ENCODE measurements at regions not wholly inside any gene's neighbourhood (a gene's known extent, or its start where the extent isn't known, plus 50 kb on each side); places are given as distances from the start of the nearest gene placed in this dataset.

- H3K36me3 ChIP-seq (ENCODE audit: control insufficient read depth in 2 of 2, insufficient read depth in 2 of 2, low read length in 1 of 2): no peaks in the 10 kb centered on the region
- no peaks in the 10 kb centered on the region for H3K27me3 ChIP-seq (ENCODE audit: control insufficient read depth in 2 of 2, insufficient read depth in 1 of 2, low read length in 1 of 2)
- DNase-seq (ENCODE audit: low read depth in 6 of 9, low spot score in 9 of 9): no peak
- no peak overlapping the region for H3K4me3 ChIP-seq (ENCODE audit: low read length in 2 of 2)
- no peak overlapping the region for H3K27ac ChIP-seq (ENCODE audit: low read depth in 1 of 2, low read length in 1 of 2)
- H3K9me3 ChIP-seq (ENCODE audit: control insufficient read depth in 2 of 2, insufficient read depth in 1 of 2, low read length in 1 of 2): no peaks in the 10 kb centered on the region
- H3K4me1 ChIP-seq (ENCODE audit: control insufficient read depth in 2 of 2, insufficient read depth in 2 of 2, low read length in 2 of 2): no peaks in the 10 kb centered on the region
Measured at GRCh38 chr3:159643406-159643805, 345.2 kb upstream of the IL12A start.

- Histone ChIP-seq H3K36me3 (ENCODE audit: control insufficient read depth in 2 of 2, insufficient read depth in 2 of 2, low read length in 1 of 2) (no peaks in the 10 kb centered on the region), H3K27ac (ENCODE audit: low read depth in 1 of 2, low read length in 1 of 2) (no peak overlapping the region), H3K4me1 (ENCODE audit: control insufficient read depth in 2 of 2, insufficient read depth in 2 of 2, low read length in 2 of 2) (no peaks in the 10 kb centered on the region), H3K27me3 (ENCODE audit: control insufficient read depth in 2 of 2, insufficient read depth in 1 of 2, low read length in 1 of 2) (no peaks in the 10 kb centered on the region), H3K4me3 (ENCODE audit: low read length in 2 of 2) (no peak overlapping the region), H3K9me3 (ENCODE audit: control insufficient read depth in 2 of 2, insufficient read depth in 1 of 2, low read length in 1 of 2) (no peaks in the 10 kb centered on the region)
- 75% methylated on average over 1 of the region's 1 CpG for WGBS
- no peak for DNase-seq (ENCODE audit: low read depth in 6 of 9, low spot score in 9 of 9)
Measured at GRCh38 chr3:159645874-159646273, 342.8 kb upstream of the IL12A start.

- H3K4me3 ChIP-seq (ENCODE audit: low read length in 2 of 2): no peak overlapping the region
- H3K9me3 ChIP-seq (ENCODE audit: control insufficient read depth in 2 of 2, insufficient read depth in 1 of 2, low read length in 1 of 2): no peaks in the 10 kb centered on the region
- H3K27me3 ChIP-seq (ENCODE audit: control insufficient read depth in 2 of 2, insufficient read depth in 1 of 2, low read length in 1 of 2): no peaks in the 10 kb centered on the region
- no peak overlapping the region for H3K27ac ChIP-seq (ENCODE audit: low read depth in 1 of 2, low read length in 1 of 2)
- no peak for DNase-seq (ENCODE audit: low read depth in 6 of 9, low spot score in 9 of 9)
- H3K36me3 ChIP-seq (ENCODE audit: control insufficient read depth in 2 of 2, insufficient read depth in 2 of 2, low read length in 1 of 2): no peaks in the 10 kb centered on the region
- H3K4me1 ChIP-seq (ENCODE audit: control insufficient read depth in 2 of 2, insufficient read depth in 2 of 2, low read length in 2 of 2): no peaks in the 10 kb centered on the region
Measured at GRCh38 chr3:159649951-159650350, 338.7 kb upstream of the IL12A start.

GRCh38 chr3:159650726-159651125 is 337.9 kb upstream of the IL12A start:
- WGBS: 90% methylated on average over 2 of the region's 2 CpGs
- H3K36me3 ChIP-seq (ENCODE audit: control insufficient read depth in 2 of 2, insufficient read depth in 2 of 2, low read length in 1 of 2): no peaks in the 10 kb centered on the region
- H3K9me3 ChIP-seq (ENCODE audit: control insufficient read depth in 2 of 2, insufficient read depth in 1 of 2, low read length in 1 of 2): no peaks in the 10 kb centered on the region
- no peak overlapping the region for H3K4me3 ChIP-seq (ENCODE audit: low read length in 2 of 2)
- H3K4me1 ChIP-seq (ENCODE audit: control insufficient read depth in 2 of 2, insufficient read depth in 2 of 2, low read length in 2 of 2): no peaks in the 10 kb centered on the region
- no peak for DNase-seq (ENCODE audit: low read depth in 6 of 9, low spot score in 9 of 9)
- no peak overlapping the region for H3K27ac ChIP-seq (ENCODE audit: low read depth in 1 of 2, low read length in 1 of 2)
- H3K27me3 ChIP-seq (ENCODE audit: control insufficient read depth in 2 of 2, insufficient read depth in 1 of 2, low read length in 1 of 2): no peaks in the 10 kb centered on the region

GRCh38 chr3:159652452-159652851 is 336.2 kb upstream of the IL12A start:
- WGBS: 82% methylated on average over 2 of the region's 2 CpGs
- Histone ChIP-seq H3K4me3 (ENCODE audit: low read length in 2 of 2) (no peak overlapping the region), H3K27me3 (ENCODE audit: control insufficient read depth in 2 of 2, insufficient read depth in 1 of 2, low read length in 1 of 2) (no peaks in the 10 kb centered on the region), H3K9me3 (ENCODE audit: control insufficient read depth in 2 of 2, insufficient read depth in 1 of 2, low read length in 1 of 2) (no peaks in the 10 kb centered on the region), H3K27ac (ENCODE audit: low read depth in 1 of 2, low read length in 1 of 2) (no peak overlapping the region), H3K36me3 (ENCODE audit: control insufficient read depth in 2 of 2, insufficient read depth in 2 of 2, low read length in 1 of 2) (no peaks in the 10 kb centered on the region), H3K4me1 (ENCODE audit: control insufficient read depth in 2 of 2, insufficient read depth in 2 of 2, low read length in 2 of 2) (no peaks in the 10 kb centered on the region)
- no peak for DNase-seq (ENCODE audit: low read depth in 6 of 9, low spot score in 9 of 9)

- no peak for DNase-seq (ENCODE audit: low read depth in 6 of 9, low spot score in 9 of 9)
- no peaks in the 10 kb centered on the region for H3K27me3 ChIP-seq (ENCODE audit: control insufficient read depth in 2 of 2, insufficient read depth in 1 of 2, low read length in 1 of 2)
- no peaks in the 10 kb centered on the region for H3K9me3 ChIP-seq (ENCODE audit: control insufficient read depth in 2 of 2, insufficient read depth in 1 of 2, low read length in 1 of 2)
- no peak overlapping the region for H3K27ac ChIP-seq (ENCODE audit: low read depth in 1 of 2, low read length in 1 of 2)
- no peak overlapping the region for H3K4me3 ChIP-seq (ENCODE audit: low read length in 2 of 2)
- no peaks in the 10 kb centered on the region for H3K4me1 ChIP-seq (ENCODE audit: control insufficient read depth in 2 of 2, insufficient read depth in 2 of 2, low read length in 2 of 2)
- no peaks in the 10 kb centered on the region for H3K36me3 ChIP-seq (ENCODE audit: control insufficient read depth in 2 of 2, insufficient read depth in 2 of 2, low read length in 1 of 2)
- WGBS: 83% methylated on average over 4 of the region's 4 CpGs
Measured at GRCh38 chr3:159654183-159655134, 334.2 kb upstream of the IL12A start.

GRCh38 chr3:159655202-159655601 is 333.4 kb upstream of the IL12A start:
- Histone ChIP-seq H3K36me3 (ENCODE audit: control insufficient read depth in 2 of 2, insufficient read depth in 2 of 2, low read length in 1 of 2) (no peaks in the 10 kb centered on the region), H3K4me3 (ENCODE audit: low read length in 2 of 2) (no peak overlapping the region), H3K9me3 (ENCODE audit: control insufficient read depth in 2 of 2, insufficient read depth in 1 of 2, low read length in 1 of 2) (no peaks in the 10 kb centered on the region), H3K27ac (ENCODE audit: low read depth in 1 of 2, low read length in 1 of 2) (no peak overlapping the region), H3K27me3 (ENCODE audit: control insufficient read depth in 2 of 2, insufficient read depth in 1 of 2, low read length in 1 of 2) (no peaks in the 10 kb centered on the region), H3K4me1 (ENCODE audit: control insufficient read depth in 2 of 2, insufficient read depth in 2 of 2, low read length in 2 of 2) (no peaks in the 10 kb centered on the region)
- no peak for DNase-seq (ENCODE audit: low read depth in 6 of 9, low spot score in 9 of 9)
- 95% methylated on average over 2 of the region's 2 CpGs for WGBS

GRCh38 chr3:159657176-159657575 is 331.5 kb upstream of the IL12A start:
- no peak overlapping the region for H3K27ac ChIP-seq (ENCODE audit: low read depth in 1 of 2, low read length in 1 of 2)
- H3K27me3 ChIP-seq (ENCODE audit: control insufficient read depth in 2 of 2, insufficient read depth in 1 of 2, low read length in 1 of 2): no peaks in the 10 kb centered on the region
- no peaks in the 10 kb centered on the region for H3K36me3 ChIP-seq (ENCODE audit: control insufficient read depth in 2 of 2, insufficient read depth in 2 of 2, low read length in 1 of 2)
- DNase-seq (ENCODE audit: low read depth in 6 of 9, low spot score in 9 of 9): no peak
- WGBS: 77% methylated on average over 3 of the region's 3 CpGs
- no peaks in the 10 kb centered on the region for H3K9me3 ChIP-seq (ENCODE audit: control insufficient read depth in 2 of 2, insufficient read depth in 1 of 2, low read length in 1 of 2)
- H3K4me3 ChIP-seq (ENCODE audit: low read length in 2 of 2): no peak overlapping the region
- no peaks in the 10 kb centered on the region for H3K4me1 ChIP-seq (ENCODE audit: control insufficient read depth in 2 of 2, insufficient read depth in 2 of 2, low read length in 2 of 2)

- H3K4me3 ChIP-seq (ENCODE audit: low read length in 2 of 2): no peak overlapping the region
- no peaks in the 10 kb centered on the region for H3K27me3 ChIP-seq (ENCODE audit: control insufficient read depth in 2 of 2, insufficient read depth in 1 of 2, low read length in 1 of 2)
- no peaks in the 10 kb centered on the region for H3K36me3 ChIP-seq (ENCODE audit: control insufficient read depth in 2 of 2, insufficient read depth in 2 of 2, low read length in 1 of 2)
- 93% methylated on average over 6 of the region's 6 CpGs for WGBS
- H3K27ac ChIP-seq (ENCODE audit: low read depth in 1 of 2, low read length in 1 of 2): no peak overlapping the region
- no peaks in the 10 kb centered on the region for H3K9me3 ChIP-seq (ENCODE audit: control insufficient read depth in 2 of 2, insufficient read depth in 1 of 2, low read length in 1 of 2)
- no peaks in the 10 kb centered on the region for H3K4me1 ChIP-seq (ENCODE audit: control insufficient read depth in 2 of 2, insufficient read depth in 2 of 2, low read length in 2 of 2)
- DNase-seq (ENCODE audit: low read depth in 6 of 9, low spot score in 9 of 9): no peak
Measured at GRCh38 chr3:159657629-159658028, 331.0 kb upstream of the IL12A start.

Measured in thymus (tissue), 11 donors.